Retinal pigment epithelial cell (primary cell): ENCODE measurements at regions not wholly inside any gene's neighbourhood (a gene's known extent, or its start where the extent isn't known, plus 50 kb on each side); places are given as distances from the start of the nearest gene placed in this dataset.
A peak's percentile ranks its signal among the peaks of the same experiment; 100 is the strongest.

ENCODE experiments used
- DNase-seq: peaks from one replicate; pipeline ENCODE4 v3.0.0-alpha.2; 2010; ENCODE audit warnings: low read depth
- H3K4me3 ChIP-seq: 2 replicates; pipeline ENCODE4 v1.5.1; 2011; ENCODE audit warnings: mild to moderate bottlenecking, low read length, control low read depth, moderate library complexity
- CTCF ChIP-seq: conservative IDR thresholded peaks from 2 replicates; pipeline ENCODE4 v1.5.1; 2011; ENCODE audit warnings: low read depth, low read length, control low read depth, inconsistent platforms

GRCh38 chr11:121929581-121929980 lies 186.4 kb downstream of the BLID start:
- peak; percentile 95 for DNase-seq
- peak overlapping the region; percentile 37 for H3K4me3 ChIP-seq
- no peak for TF ChIP-seq CTCF

GRCh38 chr11:121928597-121929580 lies 187.1 kb downstream of the BLID start:
- peak overlapping the region; percentile 3 for H3K4me3 ChIP-seq
- TF ChIP-seq CTCF = no peak
- DNase-seq = no peak

- no peak for TF ChIP-seq CTCF
- no peak for DNase-seq
- no peak overlapping the region for H3K4me3 ChIP-seq
Measured at GRCh38 chr11:121927789-121928188, 188.2 kb downstream of the BLID start.

- H3K4me3 ChIP-seq = no peak overlapping the region
- TF ChIP-seq CTCF = no peak
- DNase-seq = no peak
Measured at GRCh38 chr11:121927097-121927785, 188.8 kb downstream of the BLID start.

- TF ChIP-seq CTCF = no peak
- no peak overlapping the region for H3K4me3 ChIP-seq
- DNase-seq = no peak
Measured at GRCh38 chr11:121924191-121924590, 191.8 kb downstream of the BLID start.

GRCh38 chr11:121917482-121917881 lies 198.5 kb downstream of the BLID start:
- no peak for TF ChIP-seq CTCF

More at GRCh38 chr11:121917482-121917881, 198.5 kb downstream of the BLID start:
- no peak for DNase-seq
- H3K4me3 ChIP-seq = no peak overlapping the region
